HepG2 (cell line): ENCODE measurements at regions not wholly inside any gene's neighbourhood (a gene's known extent, or its start where the extent isn't known, plus 50 kb on each side); places are given as distances from the start of the nearest gene placed in this dataset.

Experiments used
- ATAC-seq: fragments of 200-7000 bp; cut with Tn5 transposase; 3 replicates; pipeline ENCODE4 v1.9.1; 2020; ENCODE audit warnings: mild to moderate bottlenecking, moderate library complexity
- BruUV-seq: library from RNA; stranded (reverse); fragments of 400-500 nt; replicated peaks from 2 replicates; lab custom pipeline; 2021; lab: Mats Ljungman, UMichigan
- CTCF ChIA-PET: fragments of 300-600 bp; formaldehyde crosslinking; extraction: SDS; loops from one replicate; lab custom pipeline; 2021; ENCODE audit warnings: low total read pairs, inconsistent platforms, low intra/inter-chr PET ratio; lab: Yijun Ruan, JAX
- POLR2A ChIA-PET: fragments of 350-600 bp; sonication (Branson Sonifier 250); formaldehyde crosslinking; loops from one replicate; lab custom pipeline; 2020; ENCODE audit warnings: antibody characterized with exemption, inconsistent platforms; lab: Yijun Ruan, JAX
- DNase-seq: peaks from one replicate; pipeline ENCODE4 v3.0.0-alpha.2; 2015; ENCODE audit warnings: low spot score
- FAIRE-seq: peaks from 3 replicates; lab custom pipeline; 2011; peaks lifted over from hg19 to GRCh38; lab: Jason Lieb, UNC
- H2AFZ ChIP-seq: one replicate; pipeline ENCODE4 v1.6.1; 2011; ENCODE audit warnings: low read length, inconsistent platforms
- H3K27ac ChIP-seq: fragments of 300-600 bp; 3 replicates; pipeline ENCODE4 v1.8.0; 2011; ENCODE audit warnings: mixed run types, mild to moderate bottlenecking, mixed read lengths, low read length, inconsistent platforms; ENCODE audit not compliant: insufficient read depth; ENCODE audit errors: extremely low read length
- H3K27me3 ChIP-seq, 2 experiments: fragments of 200-600 bp in 1 of 2; 2 replicates in 1 of 2; 3 replicates in 1 of 2; pipeline versions ENCODE4 v1.6.0 to v1.8.0; 2011; ENCODE audit warnings: low read length in 2 of 2, mild to moderate bottlenecking in 2 of 2, moderate library complexity in 2 of 2, inconsistent platforms in 1 of 2; ENCODE audit not compliant: insufficient read depth in 2 of 2, control insufficient read depth in 1 of 2
- H3K36me3 ChIP-seq, 2 experiments: fragments of 200-600 bp in 1 of 2; replicated peaks in 1 of 2; 2 replicates in 1 of 2; 3 replicates in 1 of 2; pipeline versions ENCODE4 v1.5.1 to v1.8.0; 2011; ENCODE audit warnings: low read length in 2 of 2, inconsistent platforms in 1 of 2; ENCODE audit not compliant: insufficient read depth in 2 of 2, control insufficient read depth in 1 of 2
- H3K4me1 ChIP-seq: 2 replicates; pipeline ENCODE4 v1.5.1; 2012; ENCODE audit warnings: low read length, inconsistent platforms; ENCODE audit not compliant: insufficient read depth
- H3K4me2 ChIP-seq: 2 replicates; pipeline ENCODE4 v1.6.0; 2011; ENCODE audit warnings: low read depth, low read length, inconsistent platforms
- H3K4me3 ChIP-seq, 3 experiments: fragments of 200-600 bp in 1 of 3; sonication (generic), shearing (Covaris generic) in 1 of 3; replicated peaks in 1 of 3; 2 replicates each; pipeline ENCODE4 v1.5.1; 2011 to 2016; ENCODE audit warnings: low read length in 3 of 3, inconsistent platforms in 2 of 3, low read depth in 2 of 3, mild to moderate bottlenecking in 2 of 3, control low read depth in 1 of 3, mixed read lengths in 1 of 3; ENCODE audit not compliant: insufficient read depth in 1 of 3
- H3K79me2 ChIP-seq: one replicate; pipeline ENCODE4 v1.6.1; 2011; ENCODE audit warnings: low read length, inconsistent platforms; ENCODE audit not compliant: insufficient read depth
- H3K9ac ChIP-seq: 2 replicates; pipeline ENCODE4 v1.6.0; 2011; ENCODE audit warnings: mild to moderate bottlenecking, low read depth, low read length, inconsistent platforms; ENCODE audit not compliant: insufficient read depth
- H3K9me3 ChIP-seq: 2 replicates; pipeline ENCODE4 v1.5.1; 2012; ENCODE audit warnings: mild to moderate bottlenecking, low read length
- H4K20me1 ChIP-seq: 2 replicates; pipeline ENCODE4 v1.6.0; 2011; ENCODE audit warnings: inconsistent platforms, mild to moderate bottlenecking, low read length, moderate library complexity; ENCODE audit not compliant: insufficient read depth
- AHR ChIP-seq: IDR thresholded peaks from 2 replicates; pipeline ENCODE4 v1.6.1; 2018; ENCODE audit warnings: missing genetic modification reagents, missing compliant biosample characterization
- GPN1 ChIP-seq: sonication (generic); formaldehyde crosslinking; IDR thresholded peaks from 2 replicates; pipeline ENCODE4 v1.5.1; 2020; ENCODE audit warnings: missing genetic modification reagents, borderline replicate concordance
- MED13 ChIP-seq: sonication (generic); formaldehyde crosslinking; IDR thresholded peaks from 2 replicates; pipeline ENCODE4 v1.5.0; 2020; ENCODE audit warnings: missing genetic modification reagents
- NR1H2 ChIP-seq: sonication (generic); formaldehyde crosslinking; IDR thresholded peaks from 2 replicates; pipeline ENCODE4 v1.8.1; 2022; ENCODE audit warnings: low read depth, missing genetic modification reagents, borderline replicate concordance
- SNAPC2 ChIP-seq: sonication (generic); formaldehyde crosslinking; IDR thresholded peaks from 2 replicates; pipeline ENCODE4 v1.8.1; 2022; ENCODE audit warnings: mild to moderate bottlenecking, missing genetic modification reagents
- THYN1 ChIP-seq: sonication (generic); formaldehyde crosslinking; IDR thresholded peaks from 2 replicates; pipeline ENCODE4 v1.8.1; 2023; ENCODE audit warnings: low read depth, mild to moderate bottlenecking, moderate library complexity, missing genetic modification reagents, borderline replicate concordance
- TRIM24 ChIP-seq: sonication (generic); formaldehyde crosslinking; IDR thresholded peaks from 2 replicates; pipeline ENCODE4 v1.8.0; 2022; ENCODE audit warnings: mild to moderate bottlenecking, missing genetic modification reagents
- ZNF484 ChIP-seq: sonication (generic); formaldehyde crosslinking; IDR thresholded peaks from 2 replicates; pipeline ENCODE4 v1.5.1; 2020; ENCODE audit warnings: mild to moderate bottlenecking, low read depth, missing genetic modification reagents, borderline replicate concordance
- WGBS: methylation state at CpG from one replicate; pipeline ENCODE4 v1.1.6; 2017; ENCODE audit warnings: low lambda C conversion rate; 5-methylcytosine and 5-hydroxymethylcytosine counted together
- in situ Hi-C: cut with HindIII; loops from 2 replicates; pipeline ENCODE4 v1.10.0; 2017; ENCODE audit warnings: low pct_unique_long_range_greater_than_20kb; ENCODE audit not compliant: extremely low pct_ligation_motif_present
- intact Hi-C: fragments of 100-400 bp; cut with micrococcal nuclease; formaldehyde crosslinking; loops from one replicate; pipeline ENCODE4 v1.10.0; 2022; ENCODE audit not compliant: unreplicated experiment
- TF ChIP-seq, protein P1 (sequence below): sonication (generic); formaldehyde crosslinking; IDR thresholded peaks from 2 replicates; pipeline ENCODE4 v1.9.0; 2021; ENCODE audit warnings: missing genetic modification reagents, borderline replicate concordance

DNA sequence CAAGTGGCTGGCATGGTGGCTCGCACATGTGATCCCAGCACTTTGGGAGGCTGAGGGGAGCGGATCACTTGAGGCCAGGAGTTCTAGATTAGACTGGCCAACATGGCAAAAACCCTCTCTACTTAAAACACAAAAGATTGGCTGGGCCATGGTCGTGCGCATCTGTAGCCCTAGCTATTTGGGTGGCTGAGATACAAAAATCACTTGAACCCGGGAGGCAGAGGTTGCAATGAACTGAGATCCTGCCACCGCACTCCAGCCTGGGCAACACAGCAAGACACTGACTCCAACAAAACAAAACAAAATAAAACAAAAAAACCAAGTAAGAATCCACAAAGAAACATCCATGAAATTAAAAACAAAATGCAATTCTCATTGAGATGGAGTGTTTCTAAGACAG is 630.6 kb downstream of the UQCRFS1 start:
- intact Hi-C loops (no loop called here), in situ Hi-C loops (no loop called here)
- Histone ChIP-seq H3K4me2 (no peak overlapping the region), H2AFZ (no peak overlapping the region), H3K4me1 (no peaks in the 10 kb centered on the region), H3K79me2 (no peaks in the 10 kb centered on the region), H3K9ac (no peak overlapping the region), H3K36me3 (no peaks in the 10 kb centered on the region), H3K9me3 (peaks cover 92% of the 10 kb centered on the region), H4K20me1 (no peaks in the 10 kb centered on the region), H3K4me3 (no peak overlapping the region), H3K27me3 (no peaks in the 10 kb centered on the region), H3K27ac (no peak overlapping the region)
- CTCF ChIA-PET, result no interaction called here
- FAIRE-seq, result no peak
- 27% methylated on average over 5 of the region's 6 CpGs for WGBS
- BruUV-seq, result no TSS peak
- no peak for ATAC-seq
- no peak for TF ChIP-seq AHR (CRISPR knock-in tag)
- TF ChIP-seq, protein P1, sequence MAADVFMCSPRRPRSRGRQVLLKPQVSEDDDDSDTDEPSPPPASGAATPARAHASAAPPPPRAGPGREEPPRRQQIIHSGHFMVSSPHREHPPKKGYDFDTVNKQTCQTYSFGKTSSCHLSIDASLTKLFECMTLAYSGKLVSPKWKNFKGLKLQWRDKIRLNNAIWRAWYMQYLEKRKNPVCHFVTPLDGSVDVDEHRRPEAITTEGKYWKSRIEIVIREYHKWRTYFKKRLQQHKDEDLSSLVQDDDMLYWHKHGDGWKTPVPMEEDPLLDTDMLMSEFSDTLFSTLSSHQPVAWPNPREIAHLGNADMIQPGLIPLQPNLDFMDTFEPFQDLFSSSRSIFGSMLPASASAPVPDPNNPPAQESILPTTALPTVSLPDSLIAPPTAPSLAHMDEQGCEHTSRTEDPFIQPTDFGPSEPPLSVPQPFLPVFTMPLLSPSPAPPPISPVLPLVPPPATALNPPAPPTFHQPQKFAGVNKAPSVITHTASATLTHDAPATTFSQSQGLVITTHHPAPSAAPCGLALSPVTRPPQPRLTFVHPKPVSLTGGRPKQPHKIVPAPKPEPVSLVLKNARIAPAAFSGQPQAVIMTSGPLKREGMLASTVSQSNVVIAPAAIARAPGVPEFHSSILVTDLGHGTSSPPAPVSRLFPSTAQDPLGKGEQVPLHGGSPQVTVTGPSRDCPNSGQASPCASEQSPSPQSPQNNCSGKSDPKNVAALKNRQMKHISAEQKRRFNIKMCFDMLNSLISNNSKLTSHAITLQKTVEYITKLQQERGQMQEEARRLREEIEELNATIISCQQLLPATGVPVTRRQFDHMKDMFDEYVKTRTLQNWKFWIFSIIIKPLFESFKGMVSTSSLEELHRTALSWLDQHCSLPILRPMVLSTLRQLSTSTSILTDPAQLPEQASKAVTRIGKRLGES (CRISPR knock-in tag), result no peak
- TF ChIP-seq SNAPC2 (CRISPR knock-in tag), result no peak
- no peak for TF ChIP-seq NR1H2
- TF ChIP-seq TRIM24 (CRISPR knock-in tag), result no peak
- no peak for TF ChIP-seq ZNF484 (CRISPR knock-in tag)
- TF ChIP-seq THYN1 (CRISPR knock-in tag), result no peak
- no peak for TF ChIP-seq MED13 (CRISPR knock-in tag)
- TF ChIP-seq GPN1, result no peak
- POLR2A ChIA-PET, result no interaction called here
- no peak for DNase-seq
